DND-41 (cell line): ENCODE measurements at regions not wholly inside any gene's neighbourhood (a gene's known extent, or its start where the extent isn't known, plus 50 kb on each side); places are given as distances from the start of the nearest gene placed in this dataset.

Experiments used
- EZH2 ChIP-seq: IDR thresholded peaks from 3 replicates; pipeline ENCODE4 v1.6.1; 2012; ENCODE audit warnings: borderline replicate concordance, low read depth, mild to moderate bottlenecking, moderate library complexity, low read length, inconsistent platforms; ENCODE audit not compliant: severe bottlenecking
- TF ChIP-seq, protein P1 (sequence below): IDR thresholded peaks from 2 replicates; pipeline ENCODE4 v1.5.1; 2012; ENCODE audit warnings: borderline replicate concordance, low read length, moderate library complexity, mild to moderate bottlenecking; ENCODE audit not compliant: poor library complexity, severe bottlenecking; ENCODE audit errors: extremely low read depth

DNA sequence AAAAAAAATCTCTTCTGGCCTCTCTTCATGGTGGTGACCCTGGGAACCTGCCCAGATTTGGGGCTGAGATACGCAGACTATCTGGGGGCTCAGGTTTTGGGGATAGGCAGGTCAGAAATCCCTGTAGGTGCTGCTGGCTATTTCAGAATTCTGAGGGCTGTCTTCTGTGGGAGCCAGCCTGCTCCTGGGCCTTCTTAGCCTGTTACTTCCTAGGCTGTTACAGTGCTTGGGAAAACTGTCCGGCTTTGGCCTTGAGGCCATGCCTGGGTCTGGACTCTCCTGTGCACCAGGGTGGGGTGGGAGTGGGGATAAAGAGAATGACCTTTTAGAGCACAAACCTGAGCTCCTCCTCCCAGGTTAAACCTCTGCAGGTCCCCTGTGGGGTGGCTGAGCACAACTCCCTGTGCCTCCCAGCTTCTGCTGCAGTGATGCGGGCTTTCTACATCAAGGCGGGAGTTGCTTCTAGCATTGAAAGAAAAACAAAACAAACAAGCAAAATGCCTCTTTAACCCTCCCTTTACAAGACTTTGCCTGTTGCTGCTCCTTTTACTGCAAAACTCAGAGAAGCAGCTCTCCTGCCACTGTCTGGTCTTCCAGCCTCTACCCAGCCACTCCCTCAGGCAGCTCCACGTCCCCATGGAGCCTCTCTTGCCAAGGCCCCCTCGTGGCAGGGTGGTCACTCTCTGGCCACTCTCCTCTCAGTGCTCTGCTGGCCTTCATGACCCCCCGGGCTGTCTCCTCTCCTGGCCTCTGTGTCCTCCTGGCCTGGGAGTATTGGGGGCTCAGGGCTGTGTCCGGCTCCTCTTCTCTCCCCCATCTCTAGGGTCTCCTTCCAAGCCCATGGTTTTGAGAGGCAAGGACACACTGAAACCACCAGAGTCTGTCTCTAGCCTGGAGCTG lies 293.0 kb upstream of the HS6ST1 start:
- TF ChIP-seq, protein P1, sequence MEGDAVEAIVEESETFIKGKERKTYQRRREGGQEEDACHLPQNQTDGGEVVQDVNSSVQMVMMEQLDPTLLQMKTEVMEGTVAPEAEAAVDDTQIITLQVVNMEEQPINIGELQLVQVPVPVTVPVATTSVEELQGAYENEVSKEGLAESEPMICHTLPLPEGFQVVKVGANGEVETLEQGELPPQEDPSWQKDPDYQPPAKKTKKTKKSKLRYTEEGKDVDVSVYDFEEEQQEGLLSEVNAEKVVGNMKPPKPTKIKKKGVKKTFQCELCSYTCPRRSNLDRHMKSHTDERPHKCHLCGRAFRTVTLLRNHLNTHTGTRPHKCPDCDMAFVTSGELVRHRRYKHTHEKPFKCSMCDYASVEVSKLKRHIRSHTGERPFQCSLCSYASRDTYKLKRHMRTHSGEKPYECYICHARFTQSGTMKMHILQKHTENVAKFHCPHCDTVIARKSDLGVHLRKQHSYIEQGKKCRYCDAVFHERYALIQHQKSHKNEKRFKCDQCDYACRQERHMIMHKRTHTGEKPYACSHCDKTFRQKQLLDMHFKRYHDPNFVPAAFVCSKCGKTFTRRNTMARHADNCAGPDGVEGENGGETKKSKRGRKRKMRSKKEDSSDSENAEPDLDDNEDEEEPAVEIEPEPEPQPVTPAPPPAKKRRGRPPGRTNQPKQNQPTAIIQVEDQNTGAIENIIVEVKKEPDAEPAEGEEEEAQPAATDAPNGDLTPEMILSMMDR: no peak
- TF ChIP-seq EZH2: no peak
